ENCODE measurements at regions not wholly inside any gene's neighbourhood (a gene's known extent, or its start where the extent isn't known, plus 50 kb on each side); places are given as distances from the start of the nearest gene placed in this dataset.

DNA sequence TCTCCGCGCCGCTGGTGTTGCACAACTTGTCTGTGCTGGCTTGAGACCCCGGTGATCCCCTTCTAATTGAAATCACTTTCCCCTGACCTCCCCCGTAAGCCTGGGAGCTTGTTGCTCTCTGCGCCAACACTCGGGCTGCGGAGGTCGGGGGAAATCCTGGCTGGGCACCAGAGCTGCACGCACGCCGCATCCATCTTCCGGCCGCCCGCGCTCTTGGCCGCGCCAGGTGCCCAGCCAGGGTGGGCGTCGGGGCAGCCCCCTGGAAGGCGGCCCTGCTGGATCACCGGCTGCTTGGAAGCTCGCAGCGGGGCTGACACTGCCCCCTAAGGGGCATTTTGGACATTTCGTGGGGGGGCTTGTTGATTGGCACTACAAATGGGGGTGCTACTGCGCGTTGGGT is 280.3 kb upstream of the SKOR2 start:
- no peaks in the 10 kb centered on the region for H3K36me3 Mint-ChIP-seq

DNA sequence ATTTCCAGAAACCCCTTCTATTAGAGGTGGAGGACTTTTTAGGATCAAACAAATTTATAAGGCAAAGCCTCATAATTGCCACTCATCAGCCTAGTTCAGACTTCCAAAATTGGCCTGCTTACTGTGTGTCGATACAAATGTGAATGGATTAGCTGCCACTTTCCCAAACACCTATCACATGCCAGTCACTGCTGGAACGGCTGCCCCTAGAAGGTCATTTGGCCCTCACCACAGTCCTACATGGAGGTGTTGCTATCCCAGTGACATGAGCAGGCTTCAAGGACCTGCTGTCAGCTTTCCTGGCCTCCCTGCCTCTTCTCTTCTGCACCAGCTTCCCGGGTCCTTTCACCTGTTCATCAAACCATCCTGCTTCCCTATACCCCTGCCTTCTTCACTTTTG is 279.2 kb upstream of the SKOR2 start:
- ChIA-PET CTCF (no interaction called here), POLR2A (no interaction called here)
- Mint-ChIP-seq H3K4me1 (no peaks in the 10 kb centered on the region), H3K27me3 (peaks cover 11 to 23% of the 10 kb centered on the region in 2 donors), H3K27ac (no peak overlapping the region), H3K4me3 (no peak overlapping the region), H3K36me3 (no peaks in the 10 kb centered on the region), H3K9me3 (no peaks in the 10 kb centered on the region)
- DNase-seq, result no peak
- Histone ChIP-seq H3K27ac (ENCODE audit: low read depth, low read length) (no peak overlapping the region), H3K36me3 (ENCODE audit: insufficient read depth, low read length) (no peaks in the 10 kb centered on the region), H3K9me3 (ENCODE audit: low read length) (no peaks in the 10 kb centered on the region), H3K4me3 (ENCODE audit: low read length) (no peak overlapping the region), H3K4me1 (ENCODE audit: insufficient read depth, low read length) (no peaks in the 10 kb centered on the region), H3K27me3 (ENCODE audit: insufficient read depth, low read length, poor library complexity, severe bottlenecking) (no peaks in the 10 kb centered on the region)

More for the DNA sequence above, 280.3 kb upstream of the SKOR2 start:
- H3K9me3 ChIP-seq (ENCODE audit: low read length), result no peaks in the 10 kb centered on the region
- ChIA-PET POLR2A (no interaction called here), CTCF (no interaction called here)
- H3K4me1 ChIP-seq (ENCODE audit: insufficient read depth, low read length), result no peaks in the 10 kb centered on the region
- no peak overlapping the region for H3K4me3 ChIP-seq (ENCODE audit: low read length)
- no peak for DNase-seq
- H3K36me3 ChIP-seq (ENCODE audit: insufficient read depth, low read length), result no peaks in the 10 kb centered on the region
- no peaks in the 10 kb centered on the region for H3K4me1 Mint-ChIP-seq
- no peak overlapping the region for H3K27ac Mint-ChIP-seq
- peaks cover 11 to 23% of the 10 kb centered on the region in 2 donors for H3K27me3 Mint-ChIP-seq
- no peaks in the 10 kb centered on the region for H3K9me3 Mint-ChIP-seq
- no peaks in the 10 kb centered on the region for H3K27me3 ChIP-seq (ENCODE audit: insufficient read depth, low read length, poor library complexity, severe bottlenecking)
- H3K27ac ChIP-seq (ENCODE audit: low read depth, low read length), result no peak overlapping the region
- no peak overlapping the region for H3K4me3 Mint-ChIP-seq

DNA sequence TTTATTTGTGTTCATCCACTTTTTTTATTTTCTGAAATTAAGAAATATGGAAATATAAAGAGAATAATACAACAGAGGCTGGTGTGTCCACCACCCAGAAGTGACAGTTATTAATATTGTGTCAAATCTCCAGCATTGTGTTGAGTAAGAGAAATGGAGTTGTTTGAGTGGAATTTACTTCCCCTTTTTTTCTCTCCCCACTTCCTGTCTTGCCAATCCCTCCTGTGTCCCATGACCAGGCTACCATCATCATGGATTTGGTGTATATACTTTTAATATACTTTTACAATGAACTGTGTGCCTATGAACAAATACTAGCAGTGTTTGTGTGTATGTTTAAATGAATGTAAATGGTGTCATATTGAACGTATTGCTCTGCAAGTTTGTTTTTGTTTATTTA is 276.9 kb upstream of the SKOR2 start:
- Mint-ChIP-seq H3K9me3 (peaks cover 0 to 2% (median 2%) of the 10 kb centered on the region in 5 donors), H3K4me3 (no peak overlapping the region), H3K27ac (no peak overlapping the region), H3K27me3 (peaks cover 9 to 23% of the 10 kb centered on the region in 2 donors), H3K4me1 (no peaks in the 10 kb centered on the region), H3K36me3 (peaks cover 0 to 2% (median 0%) of the 10 kb centered on the region in 3 donors)
- Histone ChIP-seq H3K36me3 (ENCODE audit: insufficient read depth, low read length) (no peaks in the 10 kb centered on the region), H3K9me3 (ENCODE audit: low read length) (no peaks in the 10 kb centered on the region), H3K27ac (ENCODE audit: low read depth, low read length) (no peak overlapping the region), H3K4me1 (ENCODE audit: insufficient read depth, low read length) (no peaks in the 10 kb centered on the region), H3K27me3 (ENCODE audit: insufficient read depth, low read length, poor library complexity, severe bottlenecking) (no peaks in the 10 kb centered on the region), H3K4me3 (ENCODE audit: low read length) (no peak overlapping the region)
- DNase-seq, result no peak
- ChIA-PET POLR2A (no interaction called here), CTCF (no interaction called here)

DNA sequence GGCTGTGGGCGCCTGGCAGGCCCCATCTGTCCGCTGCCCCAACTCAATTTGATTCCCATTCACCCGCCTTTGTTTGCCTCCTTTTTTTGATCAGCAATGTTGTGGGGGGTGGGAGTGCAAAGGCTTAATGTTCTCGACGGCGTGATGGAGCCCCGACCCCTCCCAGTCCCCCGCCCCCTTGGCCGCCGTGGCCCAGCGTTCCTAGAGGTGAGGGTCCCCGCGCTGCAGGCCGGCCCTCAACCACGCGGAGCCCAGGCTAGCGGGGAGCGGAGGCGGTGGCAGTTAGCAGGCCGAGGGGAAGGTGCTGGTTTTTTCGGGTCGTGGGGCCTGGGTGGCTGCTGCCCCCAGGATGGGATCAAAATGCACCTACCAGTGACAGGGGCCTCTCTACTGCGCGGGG is 274.7 kb upstream of the SKOR2 start:
- Mint-ChIP-seq H3K9me3 (peaks cover 0 to 2% (median 2%) of the 10 kb centered on the region in 5 donors), H3K4me1 (no peaks in the 10 kb centered on the region)

DNA sequence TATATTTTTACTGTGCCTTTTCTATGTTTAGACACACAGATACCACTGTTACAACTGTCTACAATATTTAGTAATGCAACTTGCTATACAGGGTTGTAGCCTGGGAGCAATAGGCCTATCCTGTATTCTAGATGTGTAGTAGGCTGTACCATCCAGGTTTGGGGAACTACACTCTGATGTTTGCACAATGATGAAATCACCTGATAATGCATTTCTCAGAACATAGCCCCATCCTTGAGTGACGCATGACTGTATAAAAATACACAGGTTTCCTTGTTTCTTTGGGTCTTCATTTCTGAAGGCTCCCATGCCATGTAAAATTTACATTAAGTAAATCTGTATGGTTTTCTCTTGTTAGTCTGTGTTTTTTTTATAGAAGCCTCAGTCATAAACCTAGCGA is 270.9 kb upstream of the SKOR2 start:
- Histone ChIP-seq H3K36me3 (ENCODE audit: insufficient read depth, low read length) (no peaks in the 10 kb centered on the region), H3K27ac (ENCODE audit: low read depth, low read length) (no peak overlapping the region), H3K9me3 (ENCODE audit: low read length) (no peaks in the 10 kb centered on the region), H3K4me3 (ENCODE audit: low read length) (no peak overlapping the region), H3K4me1 (ENCODE audit: insufficient read depth, low read length) (no peaks in the 10 kb centered on the region), H3K27me3 (ENCODE audit: insufficient read depth, low read length, poor library complexity, severe bottlenecking) (no peaks in the 10 kb centered on the region)
- H3K27ac Mint-ChIP-seq, result no peak overlapping the region
- no peak for DNase-seq
- H3K36me3 Mint-ChIP-seq, result peaks cover 0 to 2% (median 0%) of the 10 kb centered on the region in 3 donors
- no peak overlapping the region for H3K4me3 Mint-ChIP-seq
- H3K9me3 Mint-ChIP-seq, result peaks cover 0 to 2% (median 2%) of the 10 kb centered on the region in 5 donors
- H3K4me1 Mint-ChIP-seq, result no peaks in the 10 kb centered on the region
- no peaks in the 10 kb centered on the region for H3K27me3 Mint-ChIP-seq
- POLR2A ChIA-PET, result no interaction called here
- CTCF ChIA-PET, result no interaction called here

More for the DNA sequence above, 274.7 kb upstream of the SKOR2 start:
- ChIA-PET POLR2A (no interaction called here), CTCF (no interaction called here)
- Histone ChIP-seq H3K27me3 (ENCODE audit: insufficient read depth, low read length, poor library complexity, severe bottlenecking) (no peaks in the 10 kb centered on the region), H3K36me3 (ENCODE audit: insufficient read depth, low read length) (no peaks in the 10 kb centered on the region), H3K9me3 (ENCODE audit: low read length) (no peaks in the 10 kb centered on the region), H3K27ac (ENCODE audit: low read depth, low read length) (no peak overlapping the region), H3K4me1 (ENCODE audit: insufficient read depth, low read length) (no peaks in the 10 kb centered on the region), H3K4me3 (ENCODE audit: low read length) (no peak overlapping the region)
- Mint-ChIP-seq H3K27me3 (peaks cover 3 to 11% of the 10 kb centered on the region in 2 donors), H3K4me3 (no peak overlapping the region), H3K27ac (no peak overlapping the region), H3K36me3 (peaks cover 0 to 2% (median 0%) of the 10 kb centered on the region in 3 donors)
- DNase-seq, result no peak

DNA sequence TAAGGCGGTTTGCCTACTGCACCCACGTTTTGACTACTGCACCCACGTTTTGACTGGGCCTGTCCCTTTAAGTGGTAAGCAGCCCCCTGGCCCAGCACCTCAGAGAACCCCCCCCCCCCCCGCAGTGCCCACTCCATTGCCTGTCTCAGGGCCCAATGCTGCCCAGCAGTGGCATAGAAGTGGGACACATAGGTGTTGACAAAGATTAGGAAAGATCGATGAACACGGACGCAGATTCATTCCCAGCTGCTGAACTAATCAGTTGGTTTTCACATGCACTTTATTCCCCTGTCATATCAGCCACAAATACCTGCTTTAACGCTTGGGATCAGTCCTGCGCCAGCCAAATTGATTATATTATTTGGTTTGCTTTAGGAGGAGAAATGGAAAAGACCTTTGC is 268.8 kb upstream of the SKOR2 start:
- H3K4me3 Mint-ChIP-seq, result no peak overlapping the region
- CTCF ChIA-PET, result no interaction called here
- H3K4me1 Mint-ChIP-seq, result no peaks in the 10 kb centered on the region
- Histone ChIP-seq H3K27ac (ENCODE audit: low read depth, low read length) (no peak overlapping the region), H3K4me1 (ENCODE audit: insufficient read depth, low read length) (no peaks in the 10 kb centered on the region), H3K4me3 (ENCODE audit: low read length) (no peak overlapping the region), H3K9me3 (ENCODE audit: low read length) (no peaks in the 10 kb centered on the region), H3K27me3 (ENCODE audit: insufficient read depth, low read length, poor library complexity, severe bottlenecking) (no peaks in the 10 kb centered on the region), H3K36me3 (ENCODE audit: insufficient read depth, low read length) (no peaks in the 10 kb centered on the region)
- peaks cover 0 to 1% (median 0%) of the 10 kb centered on the region in 3 donors for H3K36me3 Mint-ChIP-seq
- no peak overlapping the region for H3K27ac Mint-ChIP-seq
- POLR2A ChIA-PET, result no interaction called here
- H3K27me3 Mint-ChIP-seq, result peaks cover 0 to 3% of the 10 kb centered on the region in 2 donors
- no peak for DNase-seq
- H3K9me3 Mint-ChIP-seq, result peaks cover 0 to 2% (median 1%) of the 10 kb centered on the region in 5 donors

DNA sequence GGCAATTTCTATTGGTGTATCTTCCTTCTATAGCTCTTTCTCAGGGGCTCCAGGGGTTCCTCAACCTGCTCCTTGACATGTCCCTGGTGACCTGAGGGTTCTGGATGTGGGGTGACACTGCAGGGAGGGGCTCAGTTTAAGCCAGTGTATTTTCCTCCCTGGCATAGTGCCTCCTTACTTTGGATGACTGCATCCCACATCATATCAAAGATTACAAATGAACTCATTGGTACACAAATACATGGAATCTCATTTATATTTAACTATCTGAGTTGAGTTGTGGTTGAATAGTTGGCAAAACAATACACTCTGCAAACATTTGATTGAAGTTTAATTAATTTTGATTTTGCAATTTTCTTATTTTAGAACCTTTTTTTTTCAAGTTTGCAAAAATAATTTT is 268.2 kb upstream of the SKOR2 start:
- Mint-ChIP-seq H3K4me3 (no peak overlapping the region), H3K4me1 (no peaks in the 10 kb centered on the region), H3K27ac (no peak overlapping the region), H3K36me3 (no peaks in the 10 kb centered on the region), H3K27me3 (peaks cover 0 to 3% of the 10 kb centered on the region in 2 donors), H3K9me3 (peaks cover 0 to 2% (median 0%) of the 10 kb centered on the region in 5 donors)
- H3K4me1 ChIP-seq (ENCODE audit: insufficient read depth, low read length), result no peaks in the 10 kb centered on the region
- no peak for DNase-seq
- H3K9me3 ChIP-seq (ENCODE audit: low read length), result no peaks in the 10 kb centered on the region
- H3K36me3 ChIP-seq (ENCODE audit: insufficient read depth, low read length), result no peaks in the 10 kb centered on the region
- no peaks in the 10 kb centered on the region for H3K27me3 ChIP-seq (ENCODE audit: insufficient read depth, low read length, poor library complexity, severe bottlenecking)
- ChIA-PET POLR2A (no interaction called here), CTCF (no interaction called here)
- no peak overlapping the region for H3K4me3 ChIP-seq (ENCODE audit: low read length)
- no peak overlapping the region for H3K27ac ChIP-seq (ENCODE audit: low read depth, low read length)

DNA sequence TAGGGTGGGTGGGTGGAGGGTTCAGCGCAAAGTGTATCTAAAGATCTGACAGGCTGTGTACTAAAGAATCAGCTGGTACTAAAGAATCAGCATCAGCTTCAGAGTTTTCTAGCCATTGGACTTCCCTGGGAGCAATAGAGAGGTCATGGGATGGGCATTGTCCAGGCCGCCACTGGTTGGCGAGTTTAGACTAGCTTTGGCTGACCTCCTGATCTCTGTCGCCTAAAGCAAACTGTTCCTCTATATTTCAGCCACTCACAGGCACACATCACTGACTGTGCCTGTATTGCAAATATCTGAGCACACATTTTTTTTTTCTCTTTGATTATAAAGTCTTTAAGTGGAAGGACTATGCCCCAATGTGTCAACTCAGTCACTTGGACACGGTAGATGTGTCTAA is 267.8 kb upstream of the SKOR2 start:
- ChIA-PET POLR2A (no interaction called here), CTCF (no interaction called here)
- no peak for DNase-seq

DNA sequence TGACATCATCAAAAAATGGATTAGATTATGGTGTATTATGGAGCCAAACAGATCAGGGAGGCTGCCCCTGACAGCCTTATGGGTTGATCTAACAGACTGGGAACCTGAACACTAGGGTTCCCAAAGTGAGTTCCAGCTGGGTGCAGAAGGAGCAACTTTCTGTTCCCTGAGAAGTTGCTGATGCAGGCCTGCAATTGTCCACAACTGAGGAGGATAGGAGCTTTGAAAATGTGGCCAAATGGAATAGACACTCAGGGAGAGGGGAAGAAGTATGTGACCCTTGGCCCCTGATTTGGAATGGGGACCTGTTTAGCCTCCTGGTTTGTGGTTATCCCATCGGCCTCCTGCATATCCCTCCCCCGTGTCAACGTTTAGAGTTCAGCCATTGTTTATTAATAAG is 262.2 kb upstream of the SKOR2 start:
- Histone ChIP-seq H3K27me3 (ENCODE audit: insufficient read depth, low read length, poor library complexity, severe bottlenecking) (no peaks in the 10 kb centered on the region), H3K36me3 (ENCODE audit: insufficient read depth, low read length) (no peaks in the 10 kb centered on the region), H3K4me3 (ENCODE audit: low read length) (no peak overlapping the region), H3K4me1 (ENCODE audit: insufficient read depth, low read length) (no peaks in the 10 kb centered on the region), H3K9me3 (ENCODE audit: low read length) (no peaks in the 10 kb centered on the region), H3K27ac (ENCODE audit: low read depth, low read length) (no peak overlapping the region)
- H3K9me3 Mint-ChIP-seq, result peaks cover 0 to 2% (median 0%) of the 10 kb centered on the region in 5 donors
- no peaks in the 10 kb centered on the region for H3K4me1 Mint-ChIP-seq
- no peak overlapping the region for H3K4me3 Mint-ChIP-seq
- ChIA-PET CTCF (no interaction called here), POLR2A (no interaction called here)
- H3K27ac Mint-ChIP-seq, result peak overlapping the region in 1 of 8 donors; percentile 55
- H3K36me3 Mint-ChIP-seq, result no peaks in the 10 kb centered on the region
- peaks cover 3 to 5% of the 10 kb centered on the region in 2 donors for H3K27me3 Mint-ChIP-seq
- no peak for DNase-seq

More for the DNA sequence above, 267.8 kb upstream of the SKOR2 start:
- Mint-ChIP-seq H3K4me3 (no peak overlapping the region), H3K27me3 (peaks cover 0 to 3% of the 10 kb centered on the region in 2 donors), H3K9me3 (peaks cover 0 to 2% (median 0%) of the 10 kb centered on the region in 5 donors), H3K27ac (no peak overlapping the region), H3K4me1 (no peaks in the 10 kb centered on the region), H3K36me3 (no peaks in the 10 kb centered on the region)
- H3K27me3 ChIP-seq (ENCODE audit: insufficient read depth, low read length, poor library complexity, severe bottlenecking), result no peaks in the 10 kb centered on the region
- H3K9me3 ChIP-seq (ENCODE audit: low read length), result no peaks in the 10 kb centered on the region
- no peak overlapping the region for H3K27ac ChIP-seq (ENCODE audit: low read depth, low read length)
- no peaks in the 10 kb centered on the region for H3K36me3 ChIP-seq (ENCODE audit: insufficient read depth, low read length)
- H3K4me3 ChIP-seq (ENCODE audit: low read length), result no peak overlapping the region
- H3K4me1 ChIP-seq (ENCODE audit: insufficient read depth, low read length), result no peaks in the 10 kb centered on the region

All from CD8-positive, alpha-beta memory T cell (primary cell).